Activated T-helper 17 cell treated with anti-CD3 and anti-CD28 coated beads, Interleukin-2, amount 50 U/mL, for 72 hours (primary cell): ENCODE measurements at regions not wholly inside any gene's neighbourhood (a gene's known extent, or its start where the extent isn't known, plus 50 kb on each side); places are given as distances from the start of the nearest gene placed in this dataset.
A peak's percentile ranks its signal among the peaks of the same experiment; 100 is the strongest.

ENCODE experiments used
- ATAC-seq: fragments of 150-1000 bp; cut with Tn5 transposase; replicated peaks from 2 replicates; pipeline ENCODE4 v1.10.0; 2021; ENCODE audit warnings: mild to moderate bottlenecking, moderate library complexity
- H3K27ac Mint-ChIP-seq: one replicate; pipeline ENCODE4 v1.8.0; 2022; ENCODE audit warnings: mixed read lengths
- H3K27me3 Mint-ChIP-seq: one replicate; pipeline ENCODE4 v1.8.0; 2022; ENCODE audit warnings: mixed read lengths
- H3K36me3 Mint-ChIP-seq: one replicate; pipeline ENCODE4 v1.8.0; 2022; ENCODE audit warnings: low read depth, mild to moderate bottlenecking, mixed read lengths
- H3K4me1 Mint-ChIP-seq: one replicate; pipeline ENCODE4 v1.8.0; 2022; ENCODE audit warnings: mixed read lengths
- H3K4me3 Mint-ChIP-seq: one replicate; pipeline ENCODE4 v1.8.0; 2022; ENCODE audit warnings: mild to moderate bottlenecking, mixed read lengths
- H3K9me3 Mint-ChIP-seq: one replicate; pipeline ENCODE4 v1.8.0; 2022; ENCODE audit warnings: mixed read lengths

DNA sequence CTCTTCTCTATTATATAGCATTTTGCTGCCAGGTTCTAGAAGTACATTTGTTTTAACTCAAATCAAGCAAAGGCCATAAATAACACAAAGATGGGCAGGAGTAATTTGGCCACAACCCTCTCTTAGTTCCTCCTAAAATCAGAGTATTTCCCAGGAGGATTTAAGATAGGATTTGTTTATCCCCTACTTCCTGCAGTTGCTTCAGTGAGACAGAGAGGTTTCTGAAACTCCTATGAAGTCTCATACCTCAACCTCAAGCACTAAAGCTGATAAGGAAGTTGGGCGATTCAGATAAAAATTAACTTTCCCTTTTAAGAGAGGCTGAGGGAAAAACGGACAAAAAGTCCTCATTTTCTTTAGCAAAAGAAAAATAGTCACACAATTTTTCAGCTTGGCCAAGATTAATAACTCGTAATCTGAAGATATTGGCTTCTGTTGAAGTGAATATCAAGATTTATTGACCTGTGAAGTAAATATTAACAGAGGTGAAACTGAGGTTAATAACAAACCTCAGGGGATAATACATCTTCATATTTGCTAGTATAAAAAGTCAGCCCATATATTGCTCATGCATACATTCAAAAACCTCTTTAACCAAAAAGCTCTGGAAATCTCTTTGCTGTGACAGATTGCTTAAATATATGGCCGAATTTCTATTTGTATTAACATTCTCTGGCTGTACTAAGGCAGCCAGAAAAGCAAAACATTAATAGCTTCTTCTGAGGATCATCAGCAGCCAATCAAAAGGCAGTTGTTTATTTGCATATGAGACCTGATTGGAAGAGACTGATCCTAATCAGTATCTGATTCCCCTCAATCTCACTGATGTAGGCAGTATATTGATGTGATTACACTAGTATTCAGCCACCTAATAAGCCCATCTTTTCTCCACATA, 90.6 kb upstream of the GADL1 start:
- Mint-ChIP-seq H3K27me3 (peaks cover 8% of the 10 kb centered on the region), H3K27ac (no peak overlapping the region), H3K9me3 (no peaks in the 10 kb centered on the region), H3K4me1 (no peaks in the 10 kb centered on the region), H3K36me3 (no peaks in the 10 kb centered on the region), H3K4me3 (no peak overlapping the region)
- no peak for ATAC-seq

DNA sequence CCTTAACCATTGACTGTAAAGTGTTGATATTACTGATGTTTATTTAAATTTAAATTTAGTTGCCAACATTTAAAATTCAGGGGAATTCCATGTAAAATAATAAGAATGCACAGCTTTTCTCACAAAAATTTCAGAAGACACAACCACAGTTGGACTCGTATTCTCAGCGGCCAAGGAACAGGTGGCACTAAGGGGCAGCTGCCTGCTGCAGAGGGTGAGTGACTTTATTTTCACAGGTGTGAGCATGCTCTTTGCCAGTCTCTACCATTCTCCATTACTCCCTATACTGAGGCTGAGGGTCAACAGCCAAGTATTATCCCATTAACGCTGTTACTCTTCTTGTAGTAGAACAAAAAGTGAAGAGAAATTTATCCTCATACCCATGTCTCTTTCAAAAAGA, 92.1 kb upstream of the GADL1 start:
- H3K27ac Mint-ChIP-seq, result no peak overlapping the region
- H3K9me3 Mint-ChIP-seq, result no peaks in the 10 kb centered on the region
- H3K36me3 Mint-ChIP-seq, result no peaks in the 10 kb centered on the region
- no peaks in the 10 kb centered on the region for H3K4me1 Mint-ChIP-seq
- peaks cover 8% of the 10 kb centered on the region for H3K27me3 Mint-ChIP-seq
- H3K4me3 Mint-ChIP-seq, result no peak overlapping the region
- ATAC-seq, result no peak

DNA sequence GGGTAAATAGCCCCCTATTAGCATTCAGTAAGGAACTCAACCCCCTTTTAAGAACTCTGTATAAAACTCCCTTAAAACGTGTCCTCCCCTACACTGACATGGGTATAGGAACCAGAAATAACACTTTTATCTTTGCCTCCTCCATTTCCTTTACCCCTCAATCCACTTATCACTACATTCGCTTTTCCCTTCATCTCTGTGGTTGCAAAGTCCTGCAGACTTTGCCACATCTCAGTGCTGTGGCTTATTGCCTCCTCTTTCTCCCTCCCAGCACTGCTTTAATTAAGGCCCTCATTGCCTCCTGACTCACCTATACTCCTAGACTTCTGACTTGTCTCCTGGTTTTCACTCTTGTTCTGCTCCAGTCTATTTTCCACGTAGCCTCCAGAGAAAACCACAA, 94.3 kb upstream of the GADL1 start:
- Mint-ChIP-seq H3K27ac (no peak overlapping the region), H3K4me3 (no peak overlapping the region), H3K9me3 (no peaks in the 10 kb centered on the region), H3K4me1 (no peaks in the 10 kb centered on the region), H3K36me3 (no peaks in the 10 kb centered on the region), H3K27me3 (peaks cover 8% of the 10 kb centered on the region)
- no peak for ATAC-seq

DNA sequence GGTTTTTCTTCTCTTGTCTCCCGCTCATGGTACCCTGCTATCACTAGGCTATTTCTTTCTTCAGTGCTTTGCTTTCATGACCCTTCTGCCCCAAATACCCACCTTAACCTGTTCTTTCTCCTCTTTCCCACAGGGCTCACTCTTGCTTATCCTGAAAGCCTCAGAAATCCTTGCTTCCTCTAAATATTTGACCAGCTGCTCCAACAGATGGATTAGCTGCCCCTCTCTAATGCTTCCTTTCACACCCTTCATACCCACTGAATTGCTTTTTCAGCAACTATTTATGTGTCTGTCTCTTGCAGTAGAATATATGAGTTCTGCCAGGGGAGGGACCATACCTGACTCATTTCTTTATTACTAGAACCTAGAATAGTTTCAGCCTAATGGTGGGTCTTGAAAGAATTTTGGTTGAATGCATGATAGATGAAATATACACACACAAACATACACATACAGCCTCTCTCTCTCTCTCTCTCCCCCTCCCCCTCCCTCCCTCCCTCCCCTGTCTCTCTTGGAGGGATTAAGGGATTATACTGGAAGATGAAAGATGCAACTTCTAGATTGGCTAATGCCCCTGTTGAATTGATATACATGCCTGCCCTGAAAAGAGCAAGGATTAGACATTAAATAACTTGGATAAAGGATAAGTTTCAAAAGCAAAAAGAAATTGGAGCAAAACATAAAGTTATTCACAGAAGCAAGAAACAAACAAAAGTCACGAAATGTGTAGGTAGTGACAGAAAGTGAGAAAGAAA, 95.0 kb upstream of the GADL1 start:
- Mint-ChIP-seq H3K9me3 (no peaks in the 10 kb centered on the region), H3K4me1 (no peaks in the 10 kb centered on the region), H3K27ac (no peak overlapping the region), H3K36me3 (no peaks in the 10 kb centered on the region), H3K4me3 (no peak overlapping the region), H3K27me3 (peaks cover 8% of the 10 kb centered on the region)
- no peak for ATAC-seq

DNA sequence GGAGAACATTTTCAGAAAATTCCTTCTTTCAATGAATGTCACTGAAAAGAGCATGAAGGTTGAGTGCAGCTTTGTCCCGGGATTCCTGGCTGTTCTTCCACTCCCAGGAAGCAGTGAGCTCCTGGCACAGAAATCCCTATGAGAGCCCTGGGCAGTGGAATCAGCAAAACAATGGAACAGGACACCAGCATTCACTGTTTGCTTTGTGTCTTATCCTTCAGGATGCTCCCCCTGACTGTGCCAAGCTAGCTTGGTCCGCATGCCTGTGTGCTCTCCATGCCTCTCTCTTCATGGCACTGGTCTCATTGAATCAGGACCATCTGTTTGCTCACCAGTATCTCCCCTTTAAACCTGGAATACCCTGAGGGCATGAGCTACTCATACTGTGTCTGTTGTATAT, 102.0 kb upstream of the GADL1 start:
- Mint-ChIP-seq H3K27ac (no peak overlapping the region), H3K27me3 (no peaks in the 10 kb centered on the region), H3K9me3 (no peaks in the 10 kb centered on the region), H3K4me3 (no peak overlapping the region), H3K4me1 (no peaks in the 10 kb centered on the region), H3K36me3 (no peaks in the 10 kb centered on the region)
- ATAC-seq, result no peak

DNA sequence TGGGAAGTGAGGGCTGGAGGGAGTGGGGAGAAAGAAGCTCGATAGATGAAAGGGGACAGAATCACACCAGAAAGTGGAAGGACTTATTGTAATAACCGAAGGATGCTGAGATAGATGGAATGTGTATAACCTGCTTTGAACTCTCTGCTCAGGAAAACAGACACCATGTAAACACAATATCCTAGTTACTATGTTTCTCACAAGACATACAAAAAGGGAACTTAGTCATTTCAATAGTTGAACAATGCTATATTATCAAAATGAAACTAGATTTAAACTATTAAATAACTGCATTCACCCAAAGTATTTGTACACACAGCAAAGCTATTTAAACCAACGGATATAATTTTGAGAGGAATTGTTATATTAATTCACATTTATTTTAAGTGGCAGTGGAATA, 108.3 kb upstream of the GADL1 start:
- H3K27ac Mint-ChIP-seq, result no peak overlapping the region
- H3K4me1 Mint-ChIP-seq, result no peaks in the 10 kb centered on the region
- no peak overlapping the region for H3K4me3 Mint-ChIP-seq
- H3K36me3 Mint-ChIP-seq, result no peaks in the 10 kb centered on the region
- ATAC-seq, result no peak
- H3K9me3 Mint-ChIP-seq, result no peaks in the 10 kb centered on the region
- no peaks in the 10 kb centered on the region for H3K27me3 Mint-ChIP-seq

DNA sequence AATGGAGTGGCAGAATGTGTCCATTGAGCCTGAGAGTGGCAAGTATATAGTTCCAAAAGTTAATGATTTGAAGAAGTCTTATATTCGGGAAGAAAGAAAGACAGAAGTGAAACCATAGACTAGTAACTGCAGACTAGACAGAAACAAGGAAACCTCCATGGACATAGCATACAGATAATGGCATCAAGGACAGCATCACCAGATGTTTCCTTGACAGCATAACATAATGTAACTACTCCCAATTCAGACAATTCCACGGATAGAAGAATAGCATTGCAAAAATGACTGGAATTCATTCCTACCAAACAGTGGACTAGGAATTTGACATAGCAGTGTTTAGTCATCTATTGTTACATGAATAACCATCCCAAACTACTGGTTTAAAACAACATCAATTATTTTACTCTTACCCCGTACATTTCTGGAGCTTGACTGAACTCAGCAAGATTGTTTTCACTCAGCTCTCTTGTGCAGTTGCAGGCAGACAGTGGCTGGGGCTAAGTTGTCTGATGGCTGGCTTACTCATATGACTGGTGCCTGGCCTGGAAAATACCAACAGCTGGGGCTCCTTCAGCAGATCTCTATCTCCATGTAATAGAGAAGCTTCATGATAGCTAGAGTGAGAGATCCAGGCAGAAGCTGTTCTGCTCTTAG, 109.7 kb upstream of the GADL1 start:
- Mint-ChIP-seq H3K4me3 (no peak overlapping the region), H3K36me3 (no peaks in the 10 kb centered on the region), H3K9me3 (peaks cover 3% of the 10 kb centered on the region), H3K4me1 (peaks cover 4% of the 10 kb centered on the region), H3K27ac (no peak overlapping the region), H3K27me3 (no peaks in the 10 kb centered on the region)
- peak; percentile 47 for ATAC-seq

DNA sequence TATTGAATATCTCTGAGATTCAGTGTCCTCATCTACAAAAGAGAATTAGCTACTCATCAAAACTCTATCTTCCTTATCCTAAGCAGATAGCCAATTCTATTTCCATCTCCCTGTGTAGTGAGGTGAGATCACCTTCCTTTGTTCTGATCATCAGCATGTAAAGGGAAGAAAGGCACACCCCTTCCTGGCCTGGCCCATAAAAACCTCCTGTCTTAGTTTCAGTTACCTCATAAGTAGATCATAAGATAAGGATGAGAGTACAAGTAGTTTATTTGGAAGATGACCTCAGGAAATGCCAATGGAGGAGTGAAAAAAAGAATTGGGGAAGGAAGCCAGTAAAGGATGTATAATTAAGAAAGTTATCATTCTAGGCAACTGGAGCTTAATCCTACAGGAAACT, 114.5 kb upstream of the GADL1 start:
- no peak overlapping the region for H3K27ac Mint-ChIP-seq
- no peak overlapping the region for H3K4me3 Mint-ChIP-seq
- H3K27me3 Mint-ChIP-seq, result no peaks in the 10 kb centered on the region
- peaks cover 6% of the 10 kb centered on the region for H3K4me1 Mint-ChIP-seq
- peaks cover 7% of the 10 kb centered on the region for H3K9me3 Mint-ChIP-seq
- H3K36me3 Mint-ChIP-seq, result no peaks in the 10 kb centered on the region
- ATAC-seq, result no peak

DNA sequence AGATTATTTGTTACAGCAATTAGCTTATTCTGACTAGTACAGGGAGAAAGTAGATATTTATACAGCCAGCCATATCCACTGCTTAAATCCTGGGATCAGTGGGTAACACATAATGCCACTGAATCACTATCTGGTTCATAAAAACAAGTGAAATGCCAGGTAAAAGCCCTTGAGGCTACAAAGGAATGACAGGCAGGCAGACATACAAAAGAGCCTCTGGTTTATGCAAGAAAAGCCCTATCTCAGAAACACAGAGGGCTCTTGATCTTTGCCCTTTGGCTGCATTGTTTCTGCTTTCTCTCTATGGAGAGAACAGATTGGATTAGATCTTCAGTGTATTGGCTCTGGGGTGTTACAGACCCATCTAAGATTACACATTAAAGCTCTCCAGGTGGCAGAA, 115.4 kb upstream of the GADL1 start:
- Mint-ChIP-seq H3K4me1 (peaks cover 15% of the 10 kb centered on the region), H3K27ac (no peak overlapping the region), H3K4me3 (no peak overlapping the region), H3K36me3 (no peaks in the 10 kb centered on the region), H3K27me3 (no peaks in the 10 kb centered on the region), H3K9me3 (peaks cover 7% of the 10 kb centered on the region)
- no peak for ATAC-seq

DNA sequence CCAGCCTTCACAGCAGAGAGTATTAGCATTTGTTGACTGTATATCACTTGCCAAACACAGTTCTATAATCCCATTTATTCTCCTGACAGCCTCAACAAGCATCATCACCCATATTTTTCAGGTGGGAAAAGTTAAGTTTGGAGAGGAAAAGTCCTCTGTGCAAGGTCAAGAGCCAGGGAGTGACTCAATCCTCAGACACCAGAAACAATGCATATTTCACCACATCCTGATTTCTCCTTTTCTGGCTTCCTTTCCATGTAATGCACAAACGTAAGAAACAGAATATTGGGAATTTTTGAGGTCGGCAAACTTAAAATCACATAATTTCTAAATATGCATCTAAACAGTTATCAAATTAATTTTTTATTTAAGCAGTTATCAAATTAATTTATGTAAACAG, 116.0 kb upstream of the GADL1 start:
- Mint-ChIP-seq H3K27me3 (no peaks in the 10 kb centered on the region), H3K4me1 (peaks cover 17% of the 10 kb centered on the region), H3K27ac (no peak overlapping the region), H3K36me3 (no peaks in the 10 kb centered on the region), H3K4me3 (no peak overlapping the region), H3K9me3 (peaks cover 7% of the 10 kb centered on the region)
- no peak for ATAC-seq

DNA sequence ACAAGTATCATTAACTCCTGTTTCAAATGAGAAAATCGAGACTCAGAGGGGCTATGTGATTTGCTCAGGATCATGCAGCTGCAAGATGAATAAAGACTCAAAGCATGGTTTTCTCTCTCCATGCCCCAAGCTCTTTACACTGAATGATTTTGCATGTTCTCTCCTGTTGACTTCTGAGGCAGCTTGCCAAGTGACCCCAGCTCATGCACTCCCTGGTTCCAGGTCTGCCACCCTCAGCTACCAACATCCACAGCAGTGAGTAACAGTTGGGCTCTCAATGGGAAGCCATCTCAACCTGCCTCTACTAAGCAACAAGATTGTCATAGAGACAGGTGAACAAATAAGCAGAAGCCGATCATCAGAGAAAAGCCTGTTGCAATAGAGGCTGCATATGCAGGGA, 116.9 kb upstream of the GADL1 start:
- Mint-ChIP-seq H3K36me3 (no peaks in the 10 kb centered on the region), H3K27me3 (no peaks in the 10 kb centered on the region), H3K9me3 (peaks cover 7% of the 10 kb centered on the region), H3K4me3 (no peak overlapping the region), H3K4me1 (peaks cover 17% of the 10 kb centered on the region), H3K27ac (no peak overlapping the region)
- ATAC-seq, result no peak

DNA sequence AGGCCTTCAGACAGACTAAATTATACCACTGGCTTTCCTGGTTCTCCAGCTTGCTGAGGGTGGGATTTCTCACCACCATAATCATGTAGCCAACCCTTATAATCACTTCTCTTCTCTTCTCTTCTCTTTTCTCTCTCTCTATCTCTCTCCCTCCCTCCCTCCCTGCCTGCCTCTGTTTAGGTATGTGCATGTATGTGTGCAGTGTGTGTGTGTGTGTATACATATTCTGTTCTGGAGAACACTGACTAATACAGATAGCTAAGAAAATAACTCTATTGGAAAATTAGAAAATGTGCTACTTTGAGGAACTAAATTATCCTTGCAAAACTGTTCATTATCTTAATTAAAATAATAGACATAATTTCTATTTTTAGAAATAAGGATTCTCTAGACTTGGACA, 118.6 kb upstream of the GADL1 start:
- peaks cover 7% of the 10 kb centered on the region for H3K9me3 Mint-ChIP-seq
- ATAC-seq, result no peak
- H3K27me3 Mint-ChIP-seq, result no peaks in the 10 kb centered on the region
- no peak overlapping the region for H3K27ac Mint-ChIP-seq
- H3K36me3 Mint-ChIP-seq, result no peaks in the 10 kb centered on the region
- H3K4me1 Mint-ChIP-seq, result peaks cover 17% of the 10 kb centered on the region
- H3K4me3 Mint-ChIP-seq, result no peak overlapping the region

DNA sequence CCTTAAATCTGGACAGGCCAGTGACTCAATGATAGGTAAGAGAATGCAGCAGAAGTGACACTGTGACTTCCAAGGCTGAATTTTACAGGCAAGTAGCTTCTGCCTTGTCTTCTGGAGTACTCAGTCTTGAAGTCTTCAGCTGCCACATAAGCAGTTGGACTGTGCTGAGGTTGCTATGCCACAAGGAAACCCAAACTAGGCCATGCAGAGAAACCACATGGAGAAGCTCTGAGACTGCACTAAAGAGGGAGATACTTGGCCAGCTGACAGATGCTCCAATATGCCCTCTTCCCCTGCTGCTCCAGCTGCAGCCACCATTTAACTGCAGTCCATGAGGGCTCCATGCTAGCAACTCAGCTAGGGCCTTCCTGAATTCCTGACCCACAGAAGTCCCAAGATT, 119.4 kb upstream of the GADL1 start:
- Mint-ChIP-seq H3K27me3 (no peaks in the 10 kb centered on the region), H3K4me1 (peaks cover 16% of the 10 kb centered on the region), H3K4me3 (no peak overlapping the region), H3K27ac (no peak overlapping the region), H3K36me3 (no peaks in the 10 kb centered on the region), H3K9me3 (peaks cover 7% of the 10 kb centered on the region)
- ATAC-seq, result peak; percentile 43

DNA sequence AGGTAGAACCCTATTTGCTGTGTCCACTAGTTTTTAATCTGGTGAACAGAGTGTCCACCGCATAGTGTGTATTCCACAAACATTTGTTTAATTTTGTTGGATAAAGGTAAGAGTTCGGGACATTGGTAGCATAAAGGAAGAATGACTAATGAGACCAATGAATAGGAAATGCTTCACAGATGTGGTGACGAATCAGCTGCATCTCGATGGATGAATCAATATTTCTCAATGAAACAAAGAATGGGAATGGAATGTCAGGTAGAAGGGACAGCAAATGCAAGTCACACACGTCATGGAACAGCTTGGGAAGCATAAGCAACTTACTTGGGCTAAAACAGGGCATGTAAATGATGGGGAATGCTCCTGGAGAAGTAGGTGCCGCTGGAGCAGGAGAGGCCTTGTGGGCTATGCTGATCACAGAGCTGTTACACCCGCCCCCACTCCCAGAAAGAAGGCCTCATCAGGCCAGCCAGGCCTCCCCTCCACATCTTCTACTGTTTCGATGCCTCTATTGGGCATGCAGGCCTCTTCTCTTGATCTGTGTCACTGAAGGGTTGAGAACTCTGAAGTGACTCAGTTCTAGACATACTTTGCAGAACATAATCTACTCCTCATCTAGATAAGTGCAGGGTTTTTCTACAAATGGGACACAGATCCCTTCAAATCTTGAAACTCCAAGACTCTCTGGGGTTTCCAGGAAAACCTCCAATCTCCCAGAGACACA, 120.0 kb upstream of the GADL1 start:
- Mint-ChIP-seq H3K9me3 (peaks cover 4% of the 10 kb centered on the region), H3K27ac (peak overlapping the region; percentile 18), H3K4me1 (peaks cover 13% of the 10 kb centered on the region), H3K4me3 (no peak overlapping the region), H3K27me3 (no peaks in the 10 kb centered on the region), H3K36me3 (no peaks in the 10 kb centered on the region)
- peak; percentile 83 for ATAC-seq
